NCI-H82 treated with DMSO at 0.1 percent for 48 hours (cell line): ENCODE measurements at regions not wholly inside any gene's neighbourhood (a gene's known extent, or its start where the extent isn't known, plus 50 kb on each side); places are given as distances from the start of the nearest gene placed in this dataset.
"Not testable (repeated sequence)": the region's sequence is repeated elsewhere in the genome, so short reads cannot be mapped to it uniquely, and the experiment has no call there.

Source experiments
- DNase-seq: peaks from one replicate; lab custom pipeline; 2025; ENCODE audit not compliant: unreplicated experiment; lab: John Stamatoyannopoulos, UW

DNA sequence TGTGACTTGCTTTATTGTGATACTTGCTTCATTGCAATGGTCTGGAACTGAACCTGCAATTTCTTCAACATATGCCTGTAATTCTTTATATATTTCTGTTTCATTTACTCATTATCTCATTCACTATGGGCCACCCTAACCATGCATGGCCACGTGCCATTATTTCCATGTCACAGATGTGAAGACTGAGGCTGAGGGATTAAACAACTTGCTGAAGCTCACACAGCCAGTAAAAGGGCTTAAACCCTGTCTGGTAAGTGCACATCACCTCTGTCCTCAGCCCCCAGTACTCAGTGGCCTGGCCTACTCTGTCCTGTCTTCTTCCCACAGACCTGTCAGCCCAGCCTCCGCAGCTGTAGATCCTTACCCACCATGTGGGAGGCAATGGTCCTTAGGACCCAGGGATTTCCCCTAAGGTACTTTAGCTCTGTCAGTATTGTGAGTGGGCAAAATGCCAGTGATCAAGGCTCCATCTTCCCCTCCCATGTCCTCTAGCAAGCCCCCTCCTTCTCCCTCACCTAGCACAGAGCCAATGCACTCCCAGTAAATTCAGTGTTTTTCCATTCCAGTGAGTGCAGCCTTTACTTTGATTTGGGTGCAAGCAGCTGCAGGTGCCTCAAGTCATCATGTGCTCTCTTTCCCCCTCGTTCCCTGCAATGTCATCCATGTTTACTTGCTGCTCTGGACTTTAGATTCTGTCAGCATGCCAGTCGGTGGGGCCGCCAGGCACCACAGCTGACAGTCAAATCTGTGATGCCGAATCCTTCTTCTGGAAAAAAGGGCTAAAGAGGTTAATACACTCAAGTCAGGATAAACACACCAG lies 228.2 kb upstream of the PROX1 start:
- DNase-seq, result no peak

DNA sequence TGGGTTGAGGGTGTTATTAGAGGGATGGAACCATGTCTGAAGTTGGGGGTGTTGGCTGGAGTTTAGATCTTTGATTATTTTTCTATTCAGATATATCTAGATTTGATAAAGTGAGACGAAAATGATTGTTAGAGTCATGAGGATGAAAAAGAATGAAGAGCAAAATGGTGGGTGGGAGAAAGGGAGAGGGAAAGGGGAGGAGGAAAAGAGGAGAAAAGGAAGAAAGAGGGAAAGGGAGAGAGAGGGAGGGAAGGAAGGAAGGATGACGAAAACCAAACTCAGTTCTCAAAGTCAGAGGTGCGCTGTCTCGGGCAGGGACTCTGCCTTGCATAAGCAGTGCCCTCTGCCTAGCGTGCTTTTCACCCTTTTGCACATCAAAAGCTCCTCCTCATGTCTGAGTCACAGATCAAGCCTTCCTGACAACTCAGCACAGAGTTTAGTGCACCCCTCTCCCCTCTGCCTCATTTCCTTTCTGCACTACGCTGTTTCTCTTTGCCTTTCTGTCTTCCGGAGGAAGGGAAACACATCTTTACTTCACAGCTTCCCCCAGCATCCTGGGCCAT lies 225.8 kb upstream of the PROX1 start:
- DNase-seq, result no peak

DNA sequence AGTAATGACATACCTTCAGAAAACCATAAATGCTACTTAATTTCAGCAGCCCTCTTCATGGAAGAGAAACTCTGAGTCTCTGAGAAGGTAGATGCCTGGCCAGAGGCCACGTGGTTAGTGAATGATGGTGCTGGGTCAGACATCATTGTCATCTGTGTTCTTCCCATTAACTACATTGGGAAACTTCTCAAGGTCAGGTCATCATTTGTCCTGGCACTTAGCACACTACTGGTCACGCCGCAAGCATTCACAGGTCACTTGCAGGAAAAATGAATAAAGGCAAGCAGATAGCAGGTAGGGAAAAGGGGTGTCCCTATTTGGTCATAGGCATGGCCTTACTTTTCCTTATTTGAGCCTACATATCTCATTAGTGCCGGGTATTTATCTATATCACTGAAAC lies 220.1 kb upstream of the PROX1 start:
- DNase-seq, result no peak

DNA sequence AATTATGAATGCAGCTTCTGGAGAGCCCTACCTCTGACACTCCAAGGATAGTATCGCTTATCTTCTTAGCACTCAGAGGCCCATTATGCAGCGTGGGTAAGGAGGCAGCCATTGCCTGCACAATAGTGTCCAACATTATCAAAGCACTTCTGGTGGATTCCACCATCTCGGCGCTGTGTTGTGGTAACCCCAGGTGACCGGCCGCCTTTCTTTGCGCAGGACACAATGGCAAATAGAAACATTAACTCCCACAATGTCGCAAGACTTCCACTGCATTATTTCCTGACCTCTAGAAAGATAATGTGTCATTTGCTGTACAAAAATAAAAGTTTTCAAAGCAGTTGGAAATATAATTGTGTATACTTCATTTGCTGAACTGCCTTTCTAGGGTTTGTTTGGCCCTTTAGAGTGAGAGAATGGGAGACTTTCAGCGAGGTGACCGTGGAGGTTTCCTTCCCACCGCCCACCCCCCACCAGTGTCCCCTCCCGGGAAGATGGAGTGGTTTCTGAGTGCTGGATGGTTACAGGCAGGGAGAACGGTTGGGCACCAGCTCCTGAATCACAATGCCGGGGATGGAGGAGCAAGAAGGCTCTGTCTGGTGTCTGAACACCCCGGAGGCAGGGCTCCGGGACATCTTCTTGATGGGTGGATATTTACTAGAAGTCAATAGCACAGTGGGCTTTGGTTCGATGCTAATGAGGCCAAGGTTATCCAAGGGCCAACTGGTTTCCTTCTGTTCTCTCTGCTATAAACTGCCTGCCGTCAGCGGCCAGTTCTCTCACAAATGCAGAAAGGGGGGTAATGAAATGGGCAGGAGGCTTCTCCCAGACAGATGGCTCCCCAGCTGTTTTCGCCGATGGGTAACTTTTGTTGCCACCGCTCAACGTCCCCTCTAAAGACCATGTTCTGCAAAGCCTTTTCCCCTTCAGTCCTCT lies 215.4 kb upstream of the PROX1 start:
- no peak for DNase-seq

DNA sequence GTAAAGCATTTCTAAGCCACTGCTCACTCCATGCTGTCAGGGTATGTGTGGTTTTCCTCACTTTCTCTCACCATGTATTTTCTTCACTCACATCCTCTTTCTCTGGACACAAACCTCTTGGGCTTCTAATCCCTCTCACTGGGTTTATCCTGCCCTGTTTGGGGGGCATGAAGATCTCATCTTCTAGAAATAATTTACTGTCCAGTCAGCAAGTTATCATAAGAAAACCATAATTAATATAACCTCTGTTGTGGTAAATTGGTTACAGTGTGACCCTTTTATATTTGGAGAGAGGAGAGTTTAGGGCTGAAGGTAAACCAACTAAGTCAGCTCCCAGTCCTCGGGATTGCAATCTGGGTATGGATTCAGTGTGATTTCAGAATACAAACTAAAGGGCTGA lies 213.8 kb upstream of the PROX1 start:
- no peak for DNase-seq

DNA sequence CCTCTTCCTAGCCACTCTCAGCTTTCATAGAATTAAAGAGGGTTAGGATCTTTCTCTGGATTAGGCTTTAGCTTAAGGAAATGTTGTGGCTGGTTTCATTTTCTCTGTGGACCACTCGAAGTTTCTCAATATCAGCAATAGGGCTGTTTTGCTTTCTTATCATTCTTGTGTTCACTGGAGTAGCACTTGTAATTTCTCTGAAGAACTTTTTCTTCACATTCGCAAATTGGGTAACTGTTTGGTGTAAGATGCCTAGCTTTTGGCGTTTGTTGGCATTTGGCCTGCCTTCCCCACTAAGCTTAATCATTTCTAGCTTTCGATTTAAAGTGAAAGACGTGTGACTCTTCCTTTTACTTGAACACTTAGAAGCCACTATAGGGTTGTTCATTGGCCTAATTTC lies 210.8 kb upstream of the PROX1 start:
- DNase-seq, result no peak

DNA sequence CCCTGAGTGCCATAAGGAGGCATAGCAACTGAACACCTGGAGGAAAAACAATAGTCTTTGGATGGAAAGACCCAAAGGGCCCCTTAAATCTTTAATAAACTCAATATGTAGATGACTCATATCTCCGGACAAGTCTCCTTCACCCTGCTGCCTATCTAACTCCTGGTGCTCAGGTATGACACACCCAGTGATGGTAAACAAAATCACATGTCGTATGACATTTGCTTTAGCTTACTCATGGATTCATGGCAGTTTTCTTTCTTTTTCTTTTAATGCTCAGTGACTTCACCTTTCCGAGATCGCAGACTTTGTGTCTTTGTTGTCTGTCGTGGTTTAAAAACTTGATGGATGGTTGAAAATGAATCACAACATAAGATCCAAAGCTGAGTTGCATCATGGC lies 208.5 kb upstream of the PROX1 start:
- no peak for DNase-seq

DNA sequence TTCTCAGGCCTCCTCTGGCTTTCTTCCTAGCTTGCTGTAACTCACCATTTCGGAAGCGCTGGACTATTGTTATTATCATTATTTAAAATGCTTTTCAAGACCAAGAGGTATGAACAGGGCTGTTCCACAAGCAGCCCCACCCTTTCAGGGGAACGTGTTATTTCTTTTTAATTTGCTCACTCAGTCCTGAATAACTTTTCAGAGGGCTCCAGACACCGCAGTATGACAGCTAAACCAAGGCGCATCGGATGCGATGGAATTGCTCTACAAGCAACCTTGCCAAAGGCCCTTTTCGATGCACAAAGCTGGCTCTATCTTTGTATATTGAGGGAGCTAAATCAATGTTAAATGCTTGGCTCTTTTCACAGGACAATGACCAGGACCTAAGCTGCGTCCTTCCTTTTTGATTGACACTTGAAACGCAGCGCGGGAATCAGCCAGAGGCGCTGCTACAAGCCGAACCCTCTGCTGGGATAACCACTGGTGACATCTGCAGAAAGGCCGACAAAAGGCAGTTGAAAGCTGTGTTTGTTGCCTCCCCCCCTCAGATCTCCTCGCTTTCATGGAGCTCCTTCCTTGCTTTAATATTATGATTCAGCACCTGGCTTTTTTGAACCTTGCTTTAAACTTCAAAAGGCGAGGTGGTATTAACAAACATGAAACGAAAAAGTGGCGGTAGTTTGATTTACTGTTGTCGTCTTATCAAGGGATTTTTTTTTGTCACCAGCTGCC lies 204.7 kb upstream of the PROX1 start:
- DNase-seq, result no peak

DNA sequence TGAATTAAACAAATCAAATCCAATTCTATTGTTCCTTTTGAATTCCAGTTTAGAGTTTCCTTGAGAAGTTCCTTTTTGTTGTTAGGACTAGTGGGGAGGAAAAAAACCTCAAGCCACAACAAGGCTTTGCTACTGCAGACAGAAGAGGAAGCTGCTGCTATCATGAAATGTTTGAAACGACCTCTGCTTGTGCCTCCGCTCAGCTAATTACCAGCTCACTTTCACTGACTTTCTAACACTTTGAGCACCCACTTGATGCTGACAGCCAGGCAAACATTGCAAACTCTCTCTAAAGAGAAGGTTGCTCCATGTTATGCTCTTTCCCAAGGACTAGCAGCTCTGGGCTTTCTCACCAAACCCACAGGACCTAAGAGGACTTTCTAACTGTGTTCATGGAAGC lies 203.9 kb upstream of the PROX1 start:
- DNase-seq, result no peak

DNA sequence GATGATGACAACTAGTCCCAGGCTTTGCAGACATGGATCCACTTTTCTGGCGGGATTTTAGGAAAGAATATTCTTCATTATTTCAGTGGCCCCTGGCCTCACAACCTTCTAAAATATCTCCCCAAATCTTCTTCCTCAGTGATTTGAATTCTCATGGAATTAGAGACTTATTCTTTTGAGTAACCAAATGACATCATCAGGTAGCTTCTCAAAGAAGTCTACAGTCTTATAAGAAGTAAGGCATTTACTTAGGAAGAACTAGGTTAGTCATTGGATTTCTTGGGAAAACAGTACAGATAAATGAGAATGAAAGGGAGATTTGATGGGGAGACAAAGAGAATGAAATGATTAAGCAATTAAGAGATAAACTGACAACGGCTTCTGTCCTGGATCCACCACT lies 201.1 kb upstream of the PROX1 start:
- no peak for DNase-seq

DNA sequence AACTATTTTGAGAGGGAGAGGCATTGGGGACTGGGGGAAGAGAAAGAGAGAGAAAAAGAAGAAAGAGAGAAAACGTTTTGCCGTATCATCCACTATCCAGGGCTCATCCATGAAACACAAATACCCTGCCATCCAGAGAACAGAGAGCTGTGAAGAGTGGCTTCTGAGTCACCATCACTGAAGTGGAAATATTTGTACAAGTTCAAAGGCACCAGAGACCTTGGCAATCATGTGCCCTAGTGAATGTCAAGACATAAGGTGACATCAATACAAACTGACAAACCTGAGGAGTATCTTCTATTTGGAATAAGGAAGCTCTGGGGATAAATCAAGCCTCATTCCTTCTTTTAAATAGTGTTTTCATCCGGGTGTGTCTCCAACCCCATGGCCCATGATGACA lies 197.2 kb upstream of the PROX1 start:
- DNase-seq, result no peak

DNA sequence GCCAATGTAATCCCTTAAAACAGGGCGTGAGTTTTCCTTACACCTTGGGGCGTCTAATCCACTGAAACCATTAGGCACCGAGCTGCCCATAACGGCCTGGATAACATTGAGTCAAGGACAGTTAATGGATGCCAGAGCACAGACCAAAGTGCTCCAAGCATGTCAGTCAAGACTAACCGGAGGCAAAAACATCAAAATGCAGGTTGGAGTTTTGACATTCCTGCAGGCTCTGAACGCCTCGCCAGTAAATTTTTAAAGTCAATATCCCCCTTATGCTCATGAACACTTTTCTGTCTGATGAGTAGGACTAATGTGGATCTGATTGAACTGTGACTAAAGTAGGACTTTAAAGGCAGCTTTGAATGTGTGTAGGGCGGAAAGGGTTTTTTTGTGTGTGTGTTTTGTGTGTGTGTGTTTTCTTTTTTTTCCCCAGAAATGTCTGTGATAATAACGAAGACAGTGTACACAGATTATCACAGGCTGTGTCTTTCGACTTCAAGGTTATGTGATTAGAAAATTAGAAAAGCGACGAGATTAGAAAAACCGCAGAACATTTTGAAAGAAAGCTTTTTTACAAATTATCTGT lies 194.2 kb upstream of the PROX1 start:
- no peak for DNase-seq

DNA sequence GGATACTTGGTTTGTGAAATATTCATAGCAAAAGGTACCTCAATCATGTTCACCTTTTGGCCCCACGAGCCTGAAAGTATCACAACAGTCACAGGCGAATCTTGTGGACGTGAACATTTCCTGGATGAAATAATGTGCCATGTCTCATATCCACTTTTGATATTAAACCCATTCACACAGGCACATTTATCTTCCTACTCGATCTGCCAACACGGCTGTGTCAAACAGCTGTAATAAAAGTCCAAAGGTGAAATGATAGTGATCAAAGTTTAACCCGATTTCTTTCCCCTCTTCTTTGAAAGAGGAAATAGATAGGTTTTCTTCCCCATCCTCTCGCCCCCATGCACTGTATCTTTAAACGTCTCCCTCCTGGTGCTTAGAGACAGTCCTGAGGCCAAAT lies 191.2 kb upstream of the PROX1 start:
- DNase-seq, result no peak

DNA sequence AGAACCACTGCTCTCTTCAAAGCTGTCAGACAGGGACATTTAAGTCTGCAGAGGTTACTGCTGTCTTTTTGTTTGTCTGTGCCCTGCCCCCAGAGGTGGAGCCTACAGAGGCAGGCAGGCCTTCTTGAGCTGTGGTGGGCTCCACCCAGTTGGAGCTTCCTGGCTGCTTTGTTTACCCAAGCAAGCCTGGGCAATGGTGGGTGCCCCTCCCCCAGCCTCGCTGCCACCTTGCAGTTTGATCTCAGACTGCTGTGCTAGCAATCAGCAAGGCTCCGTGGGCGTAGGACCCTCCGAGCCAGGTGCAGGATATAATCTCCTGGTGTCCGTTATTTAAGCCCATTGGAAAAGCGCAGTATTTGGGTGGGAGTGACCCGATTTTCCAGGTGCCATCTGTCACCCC lies 179.5 kb upstream of the PROX1 start:
- not testable (repeated sequence) for DNase-seq

DNA sequence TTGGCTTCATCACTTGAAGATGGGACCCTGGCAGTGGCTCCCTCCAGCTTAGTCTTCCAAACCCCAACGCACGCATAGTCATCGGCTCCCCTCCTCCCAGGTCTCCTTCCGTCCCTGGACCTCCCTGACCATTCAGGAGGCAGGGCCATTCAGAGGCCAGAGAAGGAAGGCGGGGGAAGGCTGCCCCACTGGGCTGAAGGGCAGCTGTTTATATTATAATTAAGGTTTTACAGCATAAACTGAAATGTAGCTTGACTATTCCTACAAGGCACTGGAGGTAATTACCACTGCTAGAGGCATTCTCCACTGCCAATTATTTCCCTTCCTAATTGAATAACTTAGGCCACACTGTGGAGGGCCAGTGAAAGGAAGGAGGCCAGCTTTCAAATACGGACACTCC lies 170.6 kb upstream of the PROX1 start:
- no peak for DNase-seq

DNA sequence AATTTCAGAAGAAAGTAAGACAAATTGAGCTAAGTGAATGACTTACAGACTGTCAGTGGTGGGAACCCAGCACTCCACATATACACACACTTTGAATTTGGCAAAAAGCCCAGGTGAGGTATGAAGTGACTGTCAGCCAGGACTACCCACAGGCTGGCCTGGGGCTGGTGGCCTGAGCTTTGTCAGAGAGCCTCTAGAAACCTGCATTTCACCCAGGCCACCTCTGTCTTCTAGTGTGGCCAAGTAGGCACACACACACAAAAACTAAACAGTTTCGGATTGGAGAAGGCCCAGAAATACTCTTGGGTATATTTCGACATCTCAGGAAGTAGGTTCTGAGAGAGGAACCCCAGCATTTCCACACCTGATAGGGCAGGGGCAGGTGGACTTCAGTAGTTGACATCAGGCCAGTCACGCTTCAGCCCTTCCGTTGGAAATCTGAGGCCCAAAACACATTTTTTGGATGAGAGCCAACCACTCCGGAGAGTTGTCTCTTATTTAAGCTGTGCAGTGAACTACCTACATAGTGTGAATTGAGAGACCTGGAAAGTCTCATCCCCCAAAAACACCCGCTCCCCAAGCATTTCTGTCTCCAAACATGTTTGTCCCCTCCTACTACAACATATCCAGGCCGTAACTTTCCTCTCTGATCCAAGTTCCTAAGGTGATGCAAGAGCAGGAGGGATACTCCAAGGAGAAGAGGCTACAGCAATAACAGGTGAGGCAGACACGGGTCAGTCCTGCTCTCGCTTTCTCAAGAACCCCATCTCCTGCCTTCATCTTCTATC lies 167.2 kb upstream of the PROX1 start:
- DNase-seq, result no peak

DNA sequence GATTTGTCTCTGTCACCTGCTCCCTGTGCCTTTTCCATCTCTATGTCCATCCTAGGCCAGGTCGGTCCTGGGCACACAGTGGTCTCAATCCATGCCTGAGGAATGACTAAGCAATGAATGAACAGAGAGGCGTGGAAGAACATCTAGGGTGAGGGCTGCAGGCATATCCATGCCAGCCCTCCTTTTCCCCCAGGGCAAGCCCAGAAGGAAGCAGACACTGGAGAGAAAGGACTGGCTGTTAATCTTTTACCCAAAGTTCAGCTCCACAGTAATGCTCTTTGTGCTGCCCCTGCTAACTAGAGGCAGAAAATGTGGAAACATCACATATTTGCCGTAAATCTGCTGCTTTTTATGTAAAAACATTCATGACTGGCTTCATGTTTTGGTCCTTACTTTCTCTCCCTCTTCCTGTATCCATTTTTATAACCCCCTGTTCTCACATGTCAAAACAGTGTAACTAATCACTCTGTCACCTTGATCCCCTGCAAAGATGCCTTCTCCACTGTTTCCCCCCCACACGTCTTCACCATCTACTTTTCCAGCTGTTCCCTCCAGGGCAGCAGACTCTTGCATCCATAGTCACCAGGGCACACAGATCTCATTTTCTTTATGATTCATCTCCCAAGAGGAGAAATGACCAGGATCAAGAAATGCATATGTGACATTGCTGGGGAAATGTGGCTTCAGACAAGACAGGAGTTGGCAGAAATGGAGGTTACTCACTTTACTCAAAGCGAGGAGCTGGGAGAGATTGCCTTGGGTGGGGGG lies 166.4 kb upstream of the PROX1 start:
- no peak for DNase-seq

DNA sequence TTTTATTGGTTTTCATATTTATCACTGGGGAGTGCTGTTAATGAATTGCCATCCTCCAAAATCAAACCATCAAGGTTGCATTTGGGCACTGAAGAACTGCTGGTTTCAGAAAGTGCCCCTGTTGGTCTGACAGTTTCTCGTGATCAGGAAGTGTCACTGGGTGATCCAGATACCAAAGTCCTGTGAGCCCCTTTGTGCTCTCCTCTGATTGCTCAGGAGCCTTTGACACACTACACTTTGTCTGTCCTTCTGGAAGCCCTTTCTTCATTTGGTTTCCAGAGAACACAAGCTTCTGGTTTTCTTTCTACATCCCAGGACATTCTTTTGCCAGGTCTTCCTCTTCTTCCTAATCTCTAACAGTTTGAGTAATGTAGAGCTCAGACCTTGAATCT lies 165.8 kb upstream of the PROX1 start:
- no peak for DNase-seq

DNA sequence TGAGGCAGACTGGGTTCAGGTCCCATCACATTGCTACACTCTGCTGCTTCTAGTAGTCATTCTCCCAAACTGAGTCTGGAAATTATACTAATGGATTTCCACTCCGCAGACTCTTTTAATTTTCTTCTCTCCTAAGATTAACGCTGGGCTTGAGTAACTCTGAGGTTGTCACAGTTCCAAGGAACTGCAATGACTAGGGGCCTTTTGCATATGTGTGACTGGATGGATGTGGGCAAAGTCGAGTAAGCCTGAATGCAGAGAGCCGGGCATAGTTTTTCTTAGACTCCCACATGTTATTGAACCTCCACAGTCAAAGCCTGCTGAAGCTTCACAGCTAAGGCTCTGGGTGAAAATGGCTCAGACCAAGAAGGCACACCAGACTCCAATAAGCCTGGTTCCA lies 160.9 kb upstream of the PROX1 start:
- DNase-seq, result no peak
